ENCODE measurements at regions not wholly inside any gene's neighbourhood (a gene's known extent, or its start where the extent isn't known, plus 50 kb on each side); places are given as distances from the start of the nearest gene placed in this dataset.
"Not testable (repeated sequence)": the region's sequence is repeated elsewhere in the genome, so short reads cannot be mapped to it uniquely, and the experiment has no call there.

GRCh38 chr14:29982171-29982570 lies 54.5 kb upstream of the PRKD1 start:
- DNase-seq, result no peak
- intact Hi-C loops (cut with DNase I), result no loop called here

- DNase-seq, result no peak
- intact Hi-C loops (cut with DNase I), result no loop called here
Observed at GRCh38 chr14:29982993-29983392, 55.3 kb upstream of the PRKD1 start.

GRCh38 chr14:29990344-29990857 lies 62.8 kb upstream of the PRKD1 start:
- DNase-seq; intact Hi-C loops (cut with DNase I): not testable (repeated sequence)

GRCh38 chr14:29990993-29991392 lies 63.3 kb upstream of the PRKD1 start:
- intact Hi-C loops (cut with DNase I), result no loop called here
- no peak for DNase-seq

- intact Hi-C loops (cut with DNase I), result no loop called here
- DNase-seq, result no peak
Observed at GRCh38 chr14:29993143-29993542, 65.5 kb upstream of the PRKD1 start.

- intact Hi-C loops (cut with DNase I), result no loop called here
Observed at GRCh38 chr14:29999013-29999539, 71.4 kb upstream of the PRKD1 start.

GRCh38 chr14:30002859-30003258 lies 75.2 kb upstream of the PRKD1 start:
- DNase-seq, result no peak
- intact Hi-C loops (cut with DNase I), result loop anchor here (5.0 kb wide), 1 partner anchor 456 kb away; no protein-coding TSS in a partner anchor

More at GRCh38 chr14:29999013-29999539, 71.4 kb upstream of the PRKD1 start:
- no peak for DNase-seq

GRCh38 chr14:30005114-30005808 lies 77.6 kb upstream of the PRKD1 start:
- DNase-seq, result peak in 8 of 42 donors; percentile 5 to 56 (median 22)
- intact Hi-C loops (cut with DNase I), result no loop called here

- intact Hi-C loops (cut with DNase I), result no loop called here
- no peak for DNase-seq
Observed at GRCh38 chr14:30006695-30007094, 79.0 kb upstream of the PRKD1 start.

- intact Hi-C loops (cut with DNase I), result no loop called here
- no peak for DNase-seq
Observed at GRCh38 chr14:30015489-30015888, 87.8 kb upstream of the PRKD1 start.

- intact Hi-C loops (cut with DNase I), result no loop called here
- DNase-seq, result no peak
Observed at GRCh38 chr14:30016002-30016401, 88.4 kb upstream of the PRKD1 start.

- intact Hi-C loops (cut with DNase I), result no loop called here
- DNase-seq, result no peak
Observed at GRCh38 chr14:30017370-30017993, 89.8 kb upstream of the PRKD1 start.

GRCh38 chr14:30020271-30020670 lies 92.6 kb upstream of the PRKD1 start:
- intact Hi-C loops (cut with DNase I), result no loop called here

GRCh38 chr14:30020687-30021086 lies 93.0 kb upstream of the PRKD1 start:
- DNase-seq, result no peak
- intact Hi-C loops (cut with DNase I), result no loop called here

More at GRCh38 chr14:30020271-30020670, 92.6 kb upstream of the PRKD1 start:
- no peak for DNase-seq

- DNase-seq; intact Hi-C loops (cut with DNase I): not testable (repeated sequence)
Observed at GRCh38 chr14:30023350-30023749, 95.7 kb upstream of the PRKD1 start.

GRCh38 chr14:30034152-30034551 lies 106.5 kb upstream of the PRKD1 start:
- intact Hi-C loops (cut with DNase I), result no loop called here

GRCh38 chr14:30035361-30035760 lies 107.7 kb upstream of the PRKD1 start:
- intact Hi-C loops (cut with DNase I), result no loop called here
- no peak for DNase-seq

More at GRCh38 chr14:30034152-30034551, 106.5 kb upstream of the PRKD1 start:
- no peak for DNase-seq

- DNase-seq, result no peak
- intact Hi-C loops (cut with DNase I), result no loop called here
Observed at GRCh38 chr14:30045720-30046119, 118.1 kb upstream of the PRKD1 start.

- intact Hi-C loops (cut with DNase I), result no loop called here
- peak in 5 of 42 donors; percentile 5 to 10 (median 7) for DNase-seq
Observed at GRCh38 chr14:30053103-30053502, 125.5 kb upstream of the PRKD1 start.

GRCh38 chr14:30054201-30054600 lies 126.6 kb upstream of the PRKD1 start:
- peak in 2 of 42 donors; percentile 40 to 50 for DNase-seq
- intact Hi-C loops (cut with DNase I), result no loop called here

Data from head of caudate nucleus (tissue), 42 donors.